A673 (cell line): ENCODE measurements at regions not wholly inside any gene's neighbourhood (a gene's known extent, or its start where the extent isn't known, plus 50 kb on each side); places are given as distances from the start of the nearest gene placed in this dataset.

ENCODE experiments used
- BruUV-seq: library from RNA; stranded (reverse); fragments of 400-500 nt; replicated peaks from 2 replicates; lab custom pipeline; 2021; lab: Mats Ljungman, UMichigan
- CTCF ChIA-PET: fragments of 300-600 bp; sonication (Branson Sonifier 250); formaldehyde crosslinking; loops from one replicate; lab custom pipeline; 2022; ENCODE audit warnings: antibody characterized with exemption; lab: Charles Lee
- POLR2A ChIA-PET: fragments of 300-600 bp; sonication (Branson Sonifier 250); formaldehyde crosslinking; loops from one replicate; lab custom pipeline; 2022; ENCODE audit warnings: antibody characterized with exemption; ENCODE audit not compliant: low non-redundant PET; lab: Charles Lee
- DNase-seq: peaks from one replicate; pipeline ENCODE4 v3.0.0-alpha.2; 2015; ENCODE audit warnings: low spot score
- H3K27ac ChIP-seq: fragments of 200-600 bp; sonication (generic); 2 replicates; pipeline ENCODE4 v1.5.1; 2016; ENCODE audit warnings: mixed run types, low read depth, mild to moderate bottlenecking, mixed read lengths, antibody characterized with exemption, low read length; ENCODE audit not compliant: poor library complexity, severe bottlenecking
- H3K27me3 ChIP-seq: fragments of 200-600 bp; sonication (generic); replicated peaks from 2 replicates; pipeline ENCODE4 v1.6.1; 2017; ENCODE audit warnings: mixed run types, low read depth, mild to moderate bottlenecking, mixed read lengths, antibody characterized with exemption, low read length; ENCODE audit not compliant: insufficient read depth, poor library complexity
- H3K36me3 ChIP-seq: fragments of 200-600 bp; sonication (generic); 2 replicates; pipeline ENCODE4 v1.6.1; 2016; ENCODE audit warnings: mixed run types, mild to moderate bottlenecking, mixed read lengths, antibody characterized with exemption, low read length; ENCODE audit not compliant: insufficient read depth, poor library complexity, severe bottlenecking
- H3K4me1 ChIP-seq: fragments of 200-600 bp; sonication (generic); 2 replicates; pipeline ENCODE4 v1.6.1; 2017; ENCODE audit warnings: mixed run types, mild to moderate bottlenecking, mixed read lengths, antibody characterized with exemption, low read length; ENCODE audit not compliant: insufficient read depth, poor library complexity, severe bottlenecking
- H3K4me3 ChIP-seq: fragments of 200-600 bp; sonication (generic); 2 replicates; pipeline ENCODE4 v1.5.1; 2016; ENCODE audit warnings: low read depth, mixed run types, mild to moderate bottlenecking, mixed read lengths, low read length; ENCODE audit not compliant: poor library complexity, severe bottlenecking
- H3K9me3 ChIP-seq: fragments of 200-600 bp; sonication (generic); 2 replicates; pipeline ENCODE4 v1.6.1; 2016; ENCODE audit warnings: mixed run types, low read depth, mild to moderate bottlenecking, mixed read lengths, antibody characterized with exemption, low read length; ENCODE audit not compliant: poor library complexity, severe bottlenecking
- EZH2 ChIP-seq: fragments of 200-600 bp; sonication (generic); IDR thresholded peaks from 2 replicates; pipeline ENCODE4 v1.6.1; 2017; ENCODE audit warnings: borderline replicate concordance, low read depth, mild to moderate bottlenecking, mixed read lengths, antibody characterized with exemption, low read length; ENCODE audit not compliant: poor library complexity, severe bottlenecking
- intact Hi-C: fragments of 100-400 bp; cut with micrococcal nuclease; formaldehyde crosslinking; loops from one replicate; pipeline ENCODE4 v1.10.0; 2022; ENCODE audit not compliant: unreplicated experiment
- TF ChIP-seq, protein P1 (sequence below): fragments of 300-800, 200-600 bp; sonication (generic); conservative IDR thresholded peaks from 2 replicates; pipeline ENCODE4 v1.5.1; 2017; ENCODE audit warnings: low read depth, mild to moderate bottlenecking, antibody characterized with exemption, low read length, moderate library complexity, mixed read lengths

GRCh38 chr17:69919789-69920188, 155.2 kb upstream of the KCNJ16 start:
- H3K4me3 ChIP-seq: no peak overlapping the region
- intact Hi-C loops: no loop called here
- no peaks in the 10 kb centered on the region for H3K4me1 ChIP-seq
- no peaks in the 10 kb centered on the region for H3K36me3 ChIP-seq
- BruUV-seq: no TSS peak
- POLR2A ChIA-PET: no interaction called here
- DNase-seq: no peak
- H3K27me3 ChIP-seq: no peaks in the 10 kb centered on the region
- CTCF ChIA-PET: no interaction called here
- H3K27ac ChIP-seq: no peak overlapping the region
- H3K9me3 ChIP-seq: no peaks in the 10 kb centered on the region
- TF ChIP-seq EZH2: no peak

- POLR2A ChIA-PET: no interaction called here
- CTCF ChIA-PET: no interaction called here
- Histone ChIP-seq H3K4me1 (no peaks in the 10 kb centered on the region), H3K27ac (no peak overlapping the region), H3K36me3 (no peaks in the 10 kb centered on the region), H3K9me3 (no peaks in the 10 kb centered on the region), H3K4me3 (no peak overlapping the region), H3K27me3 (no peaks in the 10 kb centered on the region)
- TF ChIP-seq EZH2: no peak
- TF ChIP-seq, protein P1, sequence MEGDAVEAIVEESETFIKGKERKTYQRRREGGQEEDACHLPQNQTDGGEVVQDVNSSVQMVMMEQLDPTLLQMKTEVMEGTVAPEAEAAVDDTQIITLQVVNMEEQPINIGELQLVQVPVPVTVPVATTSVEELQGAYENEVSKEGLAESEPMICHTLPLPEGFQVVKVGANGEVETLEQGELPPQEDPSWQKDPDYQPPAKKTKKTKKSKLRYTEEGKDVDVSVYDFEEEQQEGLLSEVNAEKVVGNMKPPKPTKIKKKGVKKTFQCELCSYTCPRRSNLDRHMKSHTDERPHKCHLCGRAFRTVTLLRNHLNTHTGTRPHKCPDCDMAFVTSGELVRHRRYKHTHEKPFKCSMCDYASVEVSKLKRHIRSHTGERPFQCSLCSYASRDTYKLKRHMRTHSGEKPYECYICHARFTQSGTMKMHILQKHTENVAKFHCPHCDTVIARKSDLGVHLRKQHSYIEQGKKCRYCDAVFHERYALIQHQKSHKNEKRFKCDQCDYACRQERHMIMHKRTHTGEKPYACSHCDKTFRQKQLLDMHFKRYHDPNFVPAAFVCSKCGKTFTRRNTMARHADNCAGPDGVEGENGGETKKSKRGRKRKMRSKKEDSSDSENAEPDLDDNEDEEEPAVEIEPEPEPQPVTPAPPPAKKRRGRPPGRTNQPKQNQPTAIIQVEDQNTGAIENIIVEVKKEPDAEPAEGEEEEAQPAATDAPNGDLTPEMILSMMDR: no peak
- BruUV-seq: no TSS peak
- no peak for DNase-seq
- intact Hi-C loops: no loop called here
Observed at GRCh38 chr17:69921046-69921445, 154.0 kb upstream of the KCNJ16 start.

DNA sequence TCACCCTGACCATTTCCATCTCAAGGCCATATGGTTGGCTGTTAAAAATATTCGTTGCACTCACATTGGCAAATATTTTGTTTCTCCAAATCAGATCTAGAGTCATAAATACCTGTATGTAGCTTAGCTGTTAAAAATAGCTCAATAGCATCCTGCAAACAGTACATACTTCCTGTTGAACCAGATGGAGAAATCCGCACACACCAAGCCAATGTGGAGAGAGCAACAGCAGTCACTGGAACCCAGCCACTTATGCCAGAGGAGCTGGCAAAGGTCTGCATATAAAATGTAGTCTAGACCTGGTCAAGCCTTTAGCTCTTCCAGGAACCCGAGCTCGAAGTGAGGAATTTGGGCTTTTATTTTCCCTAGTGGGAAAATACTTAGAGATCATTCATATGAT, 146.4 kb upstream of the KCNJ16 start:
- Histone ChIP-seq H3K4me3 (no peak overlapping the region), H3K36me3 (no peaks in the 10 kb centered on the region), H3K27me3 (no peaks in the 10 kb centered on the region), H3K9me3 (no peaks in the 10 kb centered on the region), H3K27ac (no peak overlapping the region), H3K4me1 (no peaks in the 10 kb centered on the region)
- POLR2A ChIA-PET: no interaction called here
- intact Hi-C loops: no loop called here
- BruUV-seq: no TSS peak
- TF ChIP-seq, protein P1: no peak
- TF ChIP-seq EZH2: no peak
- no peak for DNase-seq
- CTCF ChIA-PET: no interaction called here

DNA sequence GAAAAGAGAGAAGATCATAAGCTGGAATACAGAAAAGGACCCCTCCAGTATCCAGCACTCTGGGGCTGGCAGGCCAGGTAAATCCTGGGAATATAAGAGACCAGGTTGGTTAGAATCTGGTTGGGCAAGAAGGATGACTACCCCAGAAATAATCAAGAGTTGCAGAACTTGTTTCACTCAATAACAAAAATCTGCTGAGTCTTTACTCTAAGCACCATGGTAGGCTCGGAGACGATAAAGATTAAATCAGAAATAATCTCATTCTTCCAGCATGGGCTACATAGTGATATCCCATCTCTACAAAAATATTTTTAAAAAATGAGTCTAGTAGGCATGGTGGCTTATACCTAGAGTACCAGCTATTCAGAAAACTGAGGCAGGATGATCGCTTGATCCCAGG, 138.0 kb upstream of the KCNJ16 start:
- H3K4me1 ChIP-seq: no peaks in the 10 kb centered on the region
- no peaks in the 10 kb centered on the region for H3K36me3 ChIP-seq
- no peak overlapping the region for H3K4me3 ChIP-seq
- no peaks in the 10 kb centered on the region for H3K27me3 ChIP-seq
- no peak for DNase-seq
- no peaks in the 10 kb centered on the region for H3K9me3 ChIP-seq
- CTCF ChIA-PET: no interaction called here
- no TSS peak for BruUV-seq
- intact Hi-C loops: no loop called here
- POLR2A ChIA-PET: no interaction called here
- no peak for TF ChIP-seq EZH2
- TF ChIP-seq, protein P1: no peak
- no peak overlapping the region for H3K27ac ChIP-seq
